ENCODE measurements at regions not wholly inside any gene's neighbourhood (a gene's known extent, or its start where the extent isn't known, plus 50 kb on each side); places are given as distances from the start of the nearest gene placed in this dataset.
"Not testable (repeated sequence)": the region's sequence is repeated elsewhere in the genome, so short reads cannot be mapped to it uniquely, and the experiment has no call there.

DNA sequence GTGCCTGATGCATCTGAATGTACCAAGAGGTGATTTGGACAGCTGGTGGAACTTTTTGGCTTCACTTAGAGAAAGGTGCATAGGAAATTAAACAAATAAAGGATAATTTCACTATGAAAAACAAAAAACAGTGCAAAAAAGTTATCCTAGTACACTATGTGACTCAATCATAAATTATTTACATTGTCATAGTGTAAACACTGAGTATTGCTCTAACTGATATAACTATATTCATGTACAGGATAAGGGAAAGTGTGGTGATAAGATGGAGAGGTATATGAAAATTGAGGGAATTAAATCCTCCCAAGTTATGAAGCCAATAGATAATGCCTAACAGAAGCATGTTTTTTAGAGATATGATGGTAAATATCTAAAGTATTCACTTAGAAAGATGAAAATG, 50.2 kb upstream of the CPNE4 start:
- Mint-ChIP-seq H3K27me3 (no peaks in the 10 kb centered on the region), H3K4me3 (no peak overlapping the region), H3K4me1 (no peaks in the 10 kb centered on the region), H3K36me3 (ENCODE audit: low read depth) (no peaks in the 10 kb centered on the region), H3K27ac (no peak overlapping the region), H3K9me3 (no peaks in the 10 kb centered on the region)
- no peak for DNase-seq
- ChIA-PET CTCF (no interaction called here), POLR2A (no interaction called here)

DNA sequence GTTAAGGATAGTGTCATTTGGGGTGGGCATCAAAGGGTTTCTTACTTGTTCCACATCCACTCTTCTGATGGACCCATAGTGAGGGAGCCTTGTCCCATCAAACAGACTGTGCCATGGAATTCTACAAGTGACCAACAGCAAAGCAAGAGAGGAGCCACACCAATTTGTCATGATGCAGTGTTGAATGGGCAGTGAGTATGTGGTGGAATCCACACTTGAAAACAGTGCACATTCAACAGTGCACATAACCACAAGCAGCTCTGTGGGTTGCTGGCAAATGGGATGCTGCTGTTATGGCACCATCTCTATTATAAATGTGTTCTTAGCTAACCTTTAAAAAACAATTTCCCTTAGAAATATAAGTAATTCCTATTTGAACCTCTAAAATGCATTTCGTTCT, 52.5 kb upstream of the CPNE4 start:
- Mint-ChIP-seq H3K36me3 (ENCODE audit: low read depth) (no peaks in the 10 kb centered on the region), H3K4me3 (no peak overlapping the region), H3K4me1 (no peaks in the 10 kb centered on the region), H3K27ac (no peak overlapping the region), H3K9me3 (no peaks in the 10 kb centered on the region), H3K27me3 (no peaks in the 10 kb centered on the region)
- CTCF ChIA-PET = no interaction called here
- no peak for DNase-seq
- POLR2A ChIA-PET = no interaction called here

DNA sequence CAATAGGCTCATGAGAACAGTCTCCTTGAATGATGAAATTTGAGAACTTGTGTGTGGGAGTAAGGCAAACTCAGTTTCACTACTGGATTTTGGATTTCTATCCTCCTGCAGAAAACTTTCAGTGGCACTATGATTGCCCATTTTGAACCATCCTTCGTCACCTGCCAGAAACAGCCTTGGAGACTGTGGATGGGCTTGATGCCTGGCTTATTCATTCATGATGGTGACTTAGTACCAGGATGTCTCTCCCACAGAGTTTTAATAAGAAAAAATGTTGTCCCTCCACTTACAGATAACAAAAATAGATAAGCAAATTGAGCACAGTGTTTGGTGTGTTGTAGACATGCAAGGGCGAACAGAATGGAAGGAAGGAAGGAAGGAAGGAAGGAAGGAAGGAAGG, 53.5 kb upstream of the CPNE4 start:
- no peaks in the 10 kb centered on the region for H3K27me3 Mint-ChIP-seq
- H3K36me3 Mint-ChIP-seq (ENCODE audit: low read depth) = no peaks in the 10 kb centered on the region
- no peak overlapping the region for H3K27ac Mint-ChIP-seq
- no peak for DNase-seq
- no peaks in the 10 kb centered on the region for H3K9me3 Mint-ChIP-seq
- ChIA-PET POLR2A (no interaction called here), CTCF (no interaction called here)
- no peaks in the 10 kb centered on the region for H3K4me1 Mint-ChIP-seq
- no peak overlapping the region for H3K4me3 Mint-ChIP-seq

DNA sequence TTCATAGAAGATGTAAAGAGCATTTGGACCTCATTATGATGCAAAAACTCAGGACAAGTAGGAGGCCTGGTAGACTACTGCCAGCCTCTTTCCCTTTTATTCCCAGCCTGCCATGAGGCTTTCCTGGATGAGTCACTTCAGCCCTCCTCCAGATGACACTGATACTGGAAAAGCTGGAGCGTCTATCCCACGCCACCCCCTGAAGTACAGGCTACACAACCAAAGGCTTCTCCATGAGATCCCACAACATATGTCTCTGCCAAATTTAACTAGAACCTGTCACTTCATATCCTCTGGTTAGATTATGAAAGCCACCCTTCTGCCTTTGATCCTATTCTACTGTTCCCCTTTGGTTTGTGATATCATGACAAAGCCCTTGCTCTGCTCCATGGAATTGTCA, 56.1 kb upstream of the CPNE4 start:
- Mint-ChIP-seq H3K27ac (no peak overlapping the region), H3K36me3 (ENCODE audit: low read depth) (no peaks in the 10 kb centered on the region), H3K4me1 (no peaks in the 10 kb centered on the region), H3K9me3 (no peaks in the 10 kb centered on the region), H3K27me3 (no peaks in the 10 kb centered on the region), H3K4me3 (no peak overlapping the region)
- ChIA-PET CTCF (no interaction called here), POLR2A (no interaction called here)
- no peak for DNase-seq

DNA sequence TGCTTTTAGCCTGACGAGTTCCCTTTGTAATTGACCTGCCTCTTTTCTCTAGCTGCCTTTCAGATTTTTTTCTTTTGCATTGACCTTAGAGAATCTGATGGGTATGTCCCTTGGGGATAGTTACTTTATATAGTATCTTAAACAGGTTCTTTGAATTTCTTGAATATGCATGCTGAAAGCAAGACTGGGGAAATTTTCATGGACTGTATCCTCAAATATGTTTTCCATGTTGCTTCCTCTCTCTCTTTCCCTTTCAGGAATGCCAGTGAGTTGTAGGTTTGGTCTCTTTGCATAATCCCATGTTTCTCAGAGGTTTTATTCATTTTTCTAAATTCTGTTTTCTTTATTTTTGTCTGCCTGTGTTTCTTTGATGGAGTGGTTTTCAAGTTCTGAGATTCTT, 81.8 kb upstream of the CPNE4 start:
- no peak overlapping the region for H3K4me3 Mint-ChIP-seq
- H3K36me3 Mint-ChIP-seq (ENCODE audit: low read depth) = no peaks in the 10 kb centered on the region
- H3K27ac Mint-ChIP-seq = no peak overlapping the region
- no peaks in the 10 kb centered on the region for H3K4me1 Mint-ChIP-seq
- no peak for DNase-seq
- no peaks in the 10 kb centered on the region for H3K9me3 Mint-ChIP-seq
- H3K27me3 Mint-ChIP-seq = no peaks in the 10 kb centered on the region
- CTCF ChIA-PET = no interaction called here
- POLR2A ChIA-PET = no interaction called here

DNA sequence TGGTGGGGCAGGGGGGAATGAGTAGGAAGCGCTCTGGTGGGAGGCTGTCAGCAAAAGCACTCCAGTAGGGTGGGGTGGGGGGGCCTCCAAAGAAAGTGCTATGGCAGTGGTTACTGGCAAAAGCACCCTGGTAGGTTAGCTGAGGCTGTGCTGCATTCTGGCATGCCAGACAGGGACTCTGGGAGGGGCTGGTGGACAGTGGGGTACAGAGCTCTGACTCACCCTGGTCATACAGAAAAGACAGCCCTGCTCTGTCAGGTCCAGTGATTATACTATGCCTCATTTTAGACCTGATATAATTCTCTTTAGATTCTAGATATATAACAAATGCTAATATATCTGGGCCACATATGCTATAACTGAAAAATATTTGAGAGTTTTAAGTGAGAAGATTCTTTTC, 82.8 kb upstream of the CPNE4 start:
- no peak overlapping the region for H3K4me3 Mint-ChIP-seq
- ChIA-PET CTCF (no interaction called here), POLR2A (no interaction called here)
- H3K4me1 Mint-ChIP-seq = no peaks in the 10 kb centered on the region
- H3K36me3 Mint-ChIP-seq (ENCODE audit: low read depth) = no peaks in the 10 kb centered on the region
- no peaks in the 10 kb centered on the region for H3K27me3 Mint-ChIP-seq
- no peak for DNase-seq
- no peaks in the 10 kb centered on the region for H3K9me3 Mint-ChIP-seq
- H3K27ac Mint-ChIP-seq = no peak overlapping the region

DNA sequence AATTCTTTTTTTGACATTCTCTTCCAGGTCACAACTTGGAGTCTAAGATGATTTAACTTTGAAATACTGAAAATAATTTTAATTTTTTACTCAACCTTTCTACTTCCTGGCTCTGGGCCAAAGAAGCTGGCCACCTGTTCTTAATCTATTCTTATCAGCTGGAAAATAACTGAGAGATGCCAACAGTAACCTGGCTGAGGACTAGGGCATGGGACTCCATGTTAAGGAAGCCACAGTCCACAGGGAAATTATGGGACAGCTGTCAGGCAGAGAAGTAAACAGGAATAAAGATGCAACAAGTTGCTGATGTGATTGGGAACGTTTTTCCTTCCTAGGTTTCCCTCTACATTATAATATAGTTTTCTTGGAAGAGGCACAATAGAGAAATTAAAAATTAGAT, 84.7 kb upstream of the CPNE4 start:
- DNase-seq = no peak
- Mint-ChIP-seq H3K4me3 (no peak overlapping the region), H3K4me1 (no peaks in the 10 kb centered on the region), H3K36me3 (ENCODE audit: low read depth) (no peaks in the 10 kb centered on the region), H3K27me3 (no peaks in the 10 kb centered on the region), H3K9me3 (no peaks in the 10 kb centered on the region), H3K27ac (no peak overlapping the region)
- POLR2A ChIA-PET = no interaction called here
- CTCF ChIA-PET = no interaction called here

DNA sequence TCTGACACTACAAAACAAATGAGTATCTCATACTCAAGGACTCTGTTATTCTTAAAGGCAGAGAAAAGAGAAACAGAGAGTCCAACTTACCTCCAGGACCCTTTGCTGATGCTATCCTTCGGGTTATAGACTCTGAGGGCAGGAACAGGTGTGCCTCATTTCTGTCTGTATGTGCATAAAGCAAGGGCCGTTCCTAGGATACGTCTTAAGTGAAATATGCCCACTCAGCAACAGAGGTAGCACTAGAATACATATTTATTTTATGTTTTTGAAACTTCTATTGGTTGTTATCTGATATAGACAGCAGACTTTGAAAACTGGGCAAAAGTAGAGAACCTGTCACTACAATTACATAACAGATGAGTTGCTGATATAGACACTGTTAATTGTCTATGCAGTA, 89.3 kb upstream of the CPNE4 start:
- H3K9me3 Mint-ChIP-seq = no peaks in the 10 kb centered on the region
- no peak for DNase-seq

DNA sequence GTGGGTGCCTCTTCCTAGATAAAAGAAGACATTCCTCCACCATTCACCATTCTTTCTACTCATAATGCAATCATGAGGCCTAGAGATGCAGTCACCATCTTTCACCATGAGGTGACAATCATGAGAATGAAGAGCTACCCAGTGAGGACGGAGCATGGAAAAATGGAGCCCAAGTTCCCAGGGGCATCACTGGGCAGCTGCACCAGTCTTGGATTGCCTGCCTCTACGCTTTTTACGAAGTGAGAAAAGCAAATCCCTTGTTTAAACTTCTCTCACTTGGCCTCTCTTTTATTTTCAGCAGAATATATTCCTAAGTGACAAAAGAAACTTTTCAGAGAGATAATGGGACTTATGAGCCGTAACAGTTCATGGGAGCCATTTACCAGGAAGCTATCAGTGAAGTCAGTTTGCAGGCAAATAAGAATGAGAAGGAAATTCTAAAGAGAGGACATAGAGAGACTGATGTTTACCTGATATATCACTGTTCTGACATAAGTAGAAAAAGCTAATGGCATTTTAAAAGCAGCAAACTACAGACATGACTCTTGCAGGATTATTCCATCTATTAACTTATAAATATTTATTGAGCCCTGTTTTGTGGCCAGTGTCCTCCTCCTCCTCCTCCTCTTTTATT, 90.0 kb upstream of the CPNE4 start:
- CTCF ChIA-PET = no interaction called here

More for the DNA sequence above, 89.3 kb upstream of the CPNE4 start:
- ChIA-PET POLR2A (no interaction called here), CTCF (no interaction called here)
- Mint-ChIP-seq H3K27ac (no peak overlapping the region), H3K4me1 (no peaks in the 10 kb centered on the region), H3K4me3 (no peak overlapping the region), H3K36me3 (ENCODE audit: low read depth) (no peaks in the 10 kb centered on the region), H3K27me3 (no peaks in the 10 kb centered on the region)

DNA sequence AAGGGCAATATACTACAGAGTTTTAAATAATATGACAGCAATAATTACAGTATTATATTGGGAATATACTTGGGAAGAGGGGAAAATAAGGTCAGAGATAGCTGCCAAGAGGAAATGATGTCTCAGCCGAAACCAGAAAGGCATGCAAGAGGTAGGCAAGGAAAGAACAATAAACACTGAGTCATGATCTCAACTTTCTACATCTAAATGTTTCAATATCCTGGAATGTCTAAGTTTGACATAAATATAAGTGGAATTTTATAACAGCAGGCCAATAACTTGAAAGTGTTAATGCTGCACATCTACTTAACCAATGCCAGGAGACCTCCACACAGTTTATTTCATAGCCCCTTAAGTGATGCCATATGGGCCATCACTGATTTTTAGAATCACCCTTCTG, 99.8 kb upstream of the CPNE4 start:
- POLR2A ChIA-PET = no interaction called here
- H3K4me3 Mint-ChIP-seq = no peak overlapping the region
- no peaks in the 10 kb centered on the region for H3K27me3 Mint-ChIP-seq
- H3K27ac Mint-ChIP-seq = no peak overlapping the region
- no peak for DNase-seq
- H3K4me1 Mint-ChIP-seq = no peaks in the 10 kb centered on the region
- H3K9me3 Mint-ChIP-seq = no peaks in the 10 kb centered on the region
- CTCF ChIA-PET = no interaction called here
- no peaks in the 10 kb centered on the region for H3K36me3 Mint-ChIP-seq (ENCODE audit: low read depth)

More for the DNA sequence above, 90.0 kb upstream of the CPNE4 start:
- H3K36me3 Mint-ChIP-seq (ENCODE audit: low read depth) = no peaks in the 10 kb centered on the region
- no peaks in the 10 kb centered on the region for H3K27me3 Mint-ChIP-seq
- DNase-seq = no peak
- no peaks in the 10 kb centered on the region for H3K9me3 Mint-ChIP-seq
- H3K4me3 Mint-ChIP-seq = no peak overlapping the region
- POLR2A ChIA-PET = no interaction called here
- H3K27ac Mint-ChIP-seq = no peak overlapping the region
- no peaks in the 10 kb centered on the region for H3K4me1 Mint-ChIP-seq

DNA sequence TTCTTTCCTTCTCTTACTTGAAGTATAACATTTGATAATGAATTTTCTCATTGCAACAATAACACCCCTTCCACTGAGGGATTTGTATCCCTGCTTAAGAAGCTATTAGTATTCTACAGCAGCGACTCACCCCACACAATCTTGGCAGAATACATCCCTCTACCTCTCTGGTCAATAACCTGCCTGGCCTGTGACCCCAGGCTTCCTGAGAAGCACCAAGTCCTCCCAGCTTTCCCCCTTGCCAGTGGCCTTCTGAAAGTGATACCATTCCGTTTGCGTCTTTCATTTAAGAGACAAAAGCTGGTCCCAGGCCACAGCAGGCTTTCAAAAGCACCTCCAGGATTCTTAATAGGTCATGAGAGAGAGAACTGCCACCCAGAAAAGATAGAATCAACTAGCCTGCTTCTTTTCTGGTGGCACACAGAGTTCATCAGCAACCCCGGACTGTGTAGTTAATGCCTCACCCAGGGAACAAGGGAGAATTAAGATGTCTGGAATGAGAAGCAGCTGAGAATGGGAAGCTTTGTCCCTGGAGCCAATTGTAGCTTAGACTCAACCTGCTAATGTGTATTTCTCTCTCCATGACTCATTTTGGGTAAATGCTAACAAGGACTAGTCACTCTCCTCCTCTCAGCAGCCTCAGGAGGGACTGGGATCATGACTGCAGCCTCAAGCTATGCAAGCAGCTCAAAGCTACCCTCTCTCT, 101.0 kb upstream of the CPNE4 start:
- POLR2A ChIA-PET = no interaction called here
- no peak for DNase-seq
- no peaks in the 10 kb centered on the region for H3K9me3 Mint-ChIP-seq
- H3K27ac Mint-ChIP-seq = no peak overlapping the region
- H3K27me3 Mint-ChIP-seq = no peaks in the 10 kb centered on the region
- no peaks in the 10 kb centered on the region for H3K36me3 Mint-ChIP-seq (ENCODE audit: low read depth)
- H3K4me3 Mint-ChIP-seq = no peak overlapping the region
- H3K4me1 Mint-ChIP-seq = no peaks in the 10 kb centered on the region
- CTCF ChIA-PET = no interaction called here

DNA sequence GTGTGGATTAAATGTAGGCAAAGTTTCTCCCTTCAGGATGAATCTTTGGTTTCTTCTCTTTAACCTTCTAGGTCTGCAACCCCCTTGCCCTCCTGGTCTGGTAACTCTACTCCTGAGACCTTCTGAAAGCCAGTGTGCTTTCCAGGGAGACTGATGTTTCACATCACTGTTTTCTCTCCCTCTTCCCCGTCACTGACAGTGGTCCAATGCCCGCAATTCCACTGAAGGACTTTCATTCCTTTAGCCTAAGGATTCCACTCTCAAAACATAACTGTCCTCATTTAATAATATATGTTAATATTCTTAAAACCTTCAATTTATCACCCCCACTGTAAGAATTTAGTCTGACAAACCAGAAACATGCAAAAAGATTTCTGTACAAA, 101.5 kb upstream of the CPNE4 start:
- no peak overlapping the region for H3K4me3 Mint-ChIP-seq
- DNase-seq = no peak
- H3K4me1 Mint-ChIP-seq = no peaks in the 10 kb centered on the region
- no peak overlapping the region for H3K27ac Mint-ChIP-seq
- H3K36me3 Mint-ChIP-seq (ENCODE audit: low read depth) = no peaks in the 10 kb centered on the region
- ChIA-PET CTCF (no interaction called here), POLR2A (no interaction called here)
- no peaks in the 10 kb centered on the region for H3K27me3 Mint-ChIP-seq
- no peaks in the 10 kb centered on the region for H3K9me3 Mint-ChIP-seq

DNA sequence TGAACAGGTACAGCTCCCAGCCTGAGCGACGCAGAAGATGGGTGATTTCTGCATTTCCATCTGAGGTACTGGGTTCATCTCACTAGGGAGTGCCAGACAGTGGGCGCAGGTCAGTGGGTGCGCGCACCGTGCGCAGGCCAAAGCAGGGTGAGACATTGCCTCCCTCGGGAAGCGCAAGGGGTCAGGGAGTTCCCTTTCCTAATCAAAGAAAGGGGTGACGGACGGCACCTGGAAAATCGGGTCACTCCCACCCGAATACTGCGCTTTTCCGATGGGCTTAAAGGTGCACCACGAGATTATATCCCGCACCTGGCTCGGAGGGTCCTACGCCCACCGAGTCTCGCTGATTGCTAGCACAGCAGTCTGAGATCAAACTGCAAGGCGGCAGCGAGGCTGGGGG, 102.1 kb upstream of the CPNE4 start:
- H3K27ac Mint-ChIP-seq; H3K4me1 Mint-ChIP-seq; H3K4me3 Mint-ChIP-seq; H3K9me3 Mint-ChIP-seq; H3K27me3 Mint-ChIP-seq; DNase-seq; H3K36me3 Mint-ChIP-seq (ENCODE audit: low read depth); POLR2A ChIA-PET; CTCF ChIA-PET: not testable (repeated sequence)

DNA sequence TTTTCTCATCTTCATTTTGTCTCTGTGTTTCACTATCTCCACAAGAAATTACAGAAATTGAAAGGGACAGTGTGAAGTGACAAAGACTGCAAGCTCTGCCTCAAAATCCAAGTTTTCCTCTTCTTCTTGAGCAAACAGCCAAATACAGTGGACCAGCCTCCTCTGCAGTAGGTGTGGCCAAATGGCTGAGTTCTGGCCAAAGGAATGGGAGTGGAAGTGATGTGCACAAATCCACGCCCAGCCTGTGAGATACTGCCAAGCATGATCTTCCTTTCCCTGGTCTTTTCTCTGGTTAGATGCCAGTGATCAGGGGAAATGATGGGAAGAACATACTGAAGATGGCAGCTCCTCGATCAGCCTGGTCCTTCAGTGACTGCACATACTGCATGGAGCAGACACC, 111.0 kb upstream of the CPNE4 start:
- H3K27ac Mint-ChIP-seq = no peak overlapping the region
- DNase-seq = no peak
- ChIA-PET CTCF (no interaction called here), POLR2A (no interaction called here)
- H3K4me3 Mint-ChIP-seq = no peak overlapping the region
- peaks cover 3% of the 10 kb centered on the region for H3K27me3 Mint-ChIP-seq
- H3K36me3 Mint-ChIP-seq (ENCODE audit: low read depth) = no peaks in the 10 kb centered on the region
- no peaks in the 10 kb centered on the region for H3K4me1 Mint-ChIP-seq
- H3K9me3 Mint-ChIP-seq = no peaks in the 10 kb centered on the region

All from activated CD4-positive, alpha-beta T cell treated with anti-CD3 and anti-CD28 coated beads, Interleukin-2, amount 10 ng/mL, durations not matched to agents 7 days and 5 days (primary cell).